A673 (cell line): ENCODE measurements at regions not wholly inside any gene's neighbourhood (a gene's known extent, or its start where the extent isn't known, plus 50 kb on each side); places are given as distances from the start of the nearest gene placed in this dataset.
"Not testable (repeated sequence)": the region's sequence is repeated elsewhere in the genome, so short reads cannot be mapped to it uniquely, and the experiment has no call there.

ENCODE experiments used
- BruUV-seq: library from RNA; stranded (reverse); fragments of 400-500 nt; replicated peaks from 2 replicates; lab custom pipeline; 2021; lab: Mats Ljungman, UMichigan
- CTCF ChIA-PET: fragments of 300-600 bp; sonication (Branson Sonifier 250); formaldehyde crosslinking; loops from one replicate; lab custom pipeline; 2022; ENCODE audit warnings: antibody characterized with exemption; lab: Charles Lee
- POLR2A ChIA-PET: fragments of 300-600 bp; sonication (Branson Sonifier 250); formaldehyde crosslinking; loops from one replicate; lab custom pipeline; 2022; ENCODE audit warnings: antibody characterized with exemption; ENCODE audit not compliant: low non-redundant PET; lab: Charles Lee
- DNase-seq: peaks from one replicate; pipeline ENCODE4 v3.0.0-alpha.2; 2015; ENCODE audit warnings: low spot score
- H3K27ac ChIP-seq: fragments of 200-600 bp; sonication (generic); 2 replicates; pipeline ENCODE4 v1.5.1; 2016; ENCODE audit warnings: mixed run types, low read depth, mild to moderate bottlenecking, mixed read lengths, antibody characterized with exemption, low read length; ENCODE audit not compliant: poor library complexity, severe bottlenecking
- H3K27me3 ChIP-seq: fragments of 200-600 bp; sonication (generic); replicated peaks from 2 replicates; pipeline ENCODE4 v1.6.1; 2017; ENCODE audit warnings: mixed run types, low read depth, mild to moderate bottlenecking, mixed read lengths, antibody characterized with exemption, low read length; ENCODE audit not compliant: insufficient read depth, poor library complexity
- H3K36me3 ChIP-seq: fragments of 200-600 bp; sonication (generic); 2 replicates; pipeline ENCODE4 v1.6.1; 2016; ENCODE audit warnings: mixed run types, mild to moderate bottlenecking, mixed read lengths, antibody characterized with exemption, low read length; ENCODE audit not compliant: insufficient read depth, poor library complexity, severe bottlenecking
- H3K4me1 ChIP-seq: fragments of 200-600 bp; sonication (generic); 2 replicates; pipeline ENCODE4 v1.6.1; 2017; ENCODE audit warnings: mixed run types, mild to moderate bottlenecking, mixed read lengths, antibody characterized with exemption, low read length; ENCODE audit not compliant: insufficient read depth, poor library complexity, severe bottlenecking
- H3K4me3 ChIP-seq: fragments of 200-600 bp; sonication (generic); 2 replicates; pipeline ENCODE4 v1.5.1; 2016; ENCODE audit warnings: low read depth, mixed run types, mild to moderate bottlenecking, mixed read lengths, low read length; ENCODE audit not compliant: poor library complexity, severe bottlenecking
- H3K9me3 ChIP-seq: fragments of 200-600 bp; sonication (generic); 2 replicates; pipeline ENCODE4 v1.6.1; 2016; ENCODE audit warnings: mixed run types, low read depth, mild to moderate bottlenecking, mixed read lengths, antibody characterized with exemption, low read length; ENCODE audit not compliant: poor library complexity, severe bottlenecking
- EZH2 ChIP-seq: fragments of 200-600 bp; sonication (generic); IDR thresholded peaks from 2 replicates; pipeline ENCODE4 v1.6.1; 2017; ENCODE audit warnings: borderline replicate concordance, low read depth, mild to moderate bottlenecking, mixed read lengths, antibody characterized with exemption, low read length; ENCODE audit not compliant: poor library complexity, severe bottlenecking
- intact Hi-C: fragments of 100-400 bp; cut with micrococcal nuclease; formaldehyde crosslinking; loops from one replicate; pipeline ENCODE4 v1.10.0; 2022; ENCODE audit not compliant: unreplicated experiment
- TF ChIP-seq, protein P1 (sequence below): fragments of 300-800, 200-600 bp; sonication (generic); conservative IDR thresholded peaks from 2 replicates; pipeline ENCODE4 v1.5.1; 2017; ENCODE audit warnings: low read depth, mild to moderate bottlenecking, antibody characterized with exemption, low read length, moderate library complexity, mixed read lengths

DNA sequence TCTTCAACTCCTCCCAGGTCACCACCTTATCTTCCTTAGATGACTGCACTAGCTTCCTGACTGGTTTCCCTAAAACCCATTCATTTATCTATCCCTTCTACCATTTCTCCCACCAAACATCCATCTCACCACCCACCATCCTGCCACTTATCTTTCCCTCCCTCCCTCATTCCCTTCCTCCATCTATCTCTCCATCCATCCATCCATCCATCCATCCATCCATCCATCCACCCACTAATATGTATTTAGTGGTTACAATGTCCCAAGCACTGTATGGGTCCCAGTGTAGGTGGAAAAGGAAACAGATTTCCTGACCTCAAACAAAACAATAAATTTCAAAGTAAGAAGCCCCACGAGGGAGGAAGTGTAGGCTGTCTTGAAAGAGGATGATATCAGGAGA, 59.3 kb upstream of the APCDD1L start:
- Histone ChIP-seq H3K9me3 (no peaks in the 10 kb centered on the region), H3K27ac (no peak overlapping the region), H3K27me3 (no peaks in the 10 kb centered on the region), H3K4me1 (no peaks in the 10 kb centered on the region), H3K36me3 (no peaks in the 10 kb centered on the region), H3K4me3 (no peak overlapping the region)
- CTCF ChIA-PET = no interaction called here
- intact Hi-C loops = no loop called here
- no peak for DNase-seq
- no TSS peak for BruUV-seq
- POLR2A ChIA-PET = no interaction called here
- TF ChIP-seq, protein P1, sequence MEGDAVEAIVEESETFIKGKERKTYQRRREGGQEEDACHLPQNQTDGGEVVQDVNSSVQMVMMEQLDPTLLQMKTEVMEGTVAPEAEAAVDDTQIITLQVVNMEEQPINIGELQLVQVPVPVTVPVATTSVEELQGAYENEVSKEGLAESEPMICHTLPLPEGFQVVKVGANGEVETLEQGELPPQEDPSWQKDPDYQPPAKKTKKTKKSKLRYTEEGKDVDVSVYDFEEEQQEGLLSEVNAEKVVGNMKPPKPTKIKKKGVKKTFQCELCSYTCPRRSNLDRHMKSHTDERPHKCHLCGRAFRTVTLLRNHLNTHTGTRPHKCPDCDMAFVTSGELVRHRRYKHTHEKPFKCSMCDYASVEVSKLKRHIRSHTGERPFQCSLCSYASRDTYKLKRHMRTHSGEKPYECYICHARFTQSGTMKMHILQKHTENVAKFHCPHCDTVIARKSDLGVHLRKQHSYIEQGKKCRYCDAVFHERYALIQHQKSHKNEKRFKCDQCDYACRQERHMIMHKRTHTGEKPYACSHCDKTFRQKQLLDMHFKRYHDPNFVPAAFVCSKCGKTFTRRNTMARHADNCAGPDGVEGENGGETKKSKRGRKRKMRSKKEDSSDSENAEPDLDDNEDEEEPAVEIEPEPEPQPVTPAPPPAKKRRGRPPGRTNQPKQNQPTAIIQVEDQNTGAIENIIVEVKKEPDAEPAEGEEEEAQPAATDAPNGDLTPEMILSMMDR = no peak
- TF ChIP-seq EZH2 = no peak

DNA sequence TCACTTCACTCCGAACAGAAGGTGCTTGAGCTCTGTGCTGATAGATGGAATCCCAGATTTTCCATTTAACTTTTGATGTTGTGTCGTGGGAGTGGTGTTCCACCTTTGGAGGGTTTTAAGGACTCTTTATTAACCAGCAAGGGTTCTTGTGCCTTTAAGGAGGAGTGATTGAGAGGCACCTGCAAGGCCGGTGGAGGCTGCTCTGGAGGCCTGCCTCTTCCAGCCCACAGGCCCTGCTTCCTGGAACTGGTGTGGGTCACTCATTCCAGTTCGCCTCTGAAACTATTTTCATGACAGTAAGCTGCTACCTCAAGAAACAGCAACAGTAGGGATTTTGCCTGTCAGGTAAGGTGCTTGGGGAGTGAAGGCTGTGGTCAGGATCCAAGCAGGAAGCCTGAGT, 58.8 kb upstream of the APCDD1L start:
- Histone ChIP-seq H3K27ac (no peak overlapping the region), H3K4me1 (peaks cover under 1% of the 10 kb centered on the region), H3K9me3 (no peaks in the 10 kb centered on the region), H3K36me3 (no peaks in the 10 kb centered on the region), H3K27me3 (no peaks in the 10 kb centered on the region), H3K4me3 (no peak overlapping the region)
- no peak for DNase-seq
- POLR2A ChIA-PET = no interaction called here
- BruUV-seq = no TSS peak
- intact Hi-C loops = no loop called here
- CTCF ChIA-PET = no interaction called here
- TF ChIP-seq, protein P1 = no peak
- no peak for TF ChIP-seq EZH2

DNA sequence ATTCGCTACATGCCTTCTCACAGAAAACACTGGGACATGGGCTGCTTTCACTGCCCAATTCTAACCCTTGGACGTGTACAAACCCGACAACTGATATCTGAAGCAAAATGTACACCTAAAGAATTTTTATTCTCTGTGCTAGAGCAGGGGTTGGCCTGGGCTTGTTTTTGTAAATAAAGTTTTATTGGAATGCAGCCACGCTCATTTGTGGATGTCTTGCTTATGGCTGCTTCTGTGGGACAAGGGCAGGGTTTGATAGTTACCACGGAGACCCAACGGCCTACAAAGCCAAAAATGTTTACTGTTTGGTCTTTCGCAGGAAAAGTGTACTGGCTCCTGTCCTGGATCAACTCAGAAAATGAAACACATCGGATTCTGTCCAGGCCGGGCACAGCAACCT, 58.1 kb upstream of the APCDD1L start:
- Histone ChIP-seq H3K9me3 (no peaks in the 10 kb centered on the region), H3K36me3 (no peaks in the 10 kb centered on the region), H3K4me1 (peaks cover 8% of the 10 kb centered on the region), H3K4me3 (no peak overlapping the region), H3K27me3 (no peaks in the 10 kb centered on the region), H3K27ac (no peak overlapping the region)
- DNase-seq = no peak
- CTCF ChIA-PET = no interaction called here
- POLR2A ChIA-PET = no interaction called here
- TF ChIP-seq, protein P1 = no peak
- no peak for TF ChIP-seq EZH2
- intact Hi-C loops = no loop called here
- no TSS peak for BruUV-seq

DNA sequence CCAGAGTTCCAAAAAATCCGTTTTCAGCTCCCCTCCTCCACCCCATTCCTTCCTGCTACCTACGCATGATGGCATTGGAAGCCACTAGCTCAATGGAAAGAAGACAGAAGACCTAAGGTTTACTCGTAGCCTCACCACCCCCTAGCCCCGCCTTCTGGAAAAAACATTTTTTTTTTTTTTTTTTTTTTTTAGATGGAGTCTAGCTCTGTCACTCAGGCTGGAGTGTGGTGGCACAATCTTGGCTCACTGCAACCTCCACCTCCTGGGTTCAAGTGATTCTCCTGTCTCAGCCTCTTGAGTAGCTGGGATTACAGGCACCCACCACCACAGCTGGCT, 57.2 kb upstream of the APCDD1L start:
- peaks cover 12% of the 10 kb centered on the region for H3K4me1 ChIP-seq
- H3K9me3 ChIP-seq, H3K36me3 ChIP-seq, DNase-seq, POLR2A ChIA-PET, BruUV-seq, intact Hi-C loops, H3K27me3 ChIP-seq, H3K4me3 ChIP-seq, H3K27ac ChIP-seq: not testable (repeated sequence)
- CTCF ChIA-PET = interaction anchor here (0.6 kb wide), 1 partner anchor 392 kb away, joined by 4 read pairs; no protein-coding TSS in a partner anchor
